ENCODE measurements at regions not wholly inside any gene's neighbourhood (a gene's known extent, or its start where the extent isn't known, plus 50 kb on each side); places are given as distances from the start of the nearest gene placed in this dataset.

DNA sequence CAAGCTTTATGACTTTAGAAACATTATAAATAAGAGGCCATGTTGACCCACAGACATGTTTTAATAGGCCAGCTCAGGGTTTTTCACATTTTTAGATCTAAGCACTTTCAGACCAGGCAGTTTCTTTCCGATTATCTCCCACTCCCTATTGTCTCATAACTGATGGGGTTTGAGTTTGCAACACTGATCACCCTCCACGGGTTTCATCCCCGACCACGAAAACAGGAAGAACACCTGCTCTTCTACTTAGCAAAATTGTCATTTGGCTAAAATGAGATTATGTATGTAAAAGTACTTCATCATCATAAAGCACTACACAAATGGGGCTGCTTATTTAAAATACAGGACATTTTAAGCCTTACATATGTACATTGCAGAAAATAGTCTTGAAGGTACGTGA lies 407.9 kb downstream of the HNRNPD start:
- in situ Hi-C loops (cut with HindIII; ENCODE audit: low sequenced_read_pairs): no loop called here

DNA sequence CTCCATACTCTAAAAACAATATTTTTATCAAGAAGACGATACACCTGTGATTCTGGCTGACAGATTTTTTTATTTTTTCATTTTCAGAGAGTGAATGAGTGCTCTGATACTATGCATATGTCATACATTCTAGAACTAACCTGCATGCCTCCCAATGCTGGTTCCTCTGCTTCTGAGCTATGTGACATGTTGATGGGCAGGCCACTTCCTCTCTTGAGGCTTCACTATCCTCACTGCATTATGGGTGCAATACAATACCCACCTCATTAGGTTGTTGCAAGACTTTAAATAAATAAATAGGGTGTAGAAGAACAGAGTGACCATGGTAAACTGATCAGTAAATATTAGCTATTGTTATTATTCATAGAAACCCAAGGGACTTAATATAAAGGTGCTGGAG lies 408.3 kb downstream of the HNRNPD start:
- in situ Hi-C loops (cut with HindIII; ENCODE audit: low sequenced_read_pairs): no loop called here

DNA sequence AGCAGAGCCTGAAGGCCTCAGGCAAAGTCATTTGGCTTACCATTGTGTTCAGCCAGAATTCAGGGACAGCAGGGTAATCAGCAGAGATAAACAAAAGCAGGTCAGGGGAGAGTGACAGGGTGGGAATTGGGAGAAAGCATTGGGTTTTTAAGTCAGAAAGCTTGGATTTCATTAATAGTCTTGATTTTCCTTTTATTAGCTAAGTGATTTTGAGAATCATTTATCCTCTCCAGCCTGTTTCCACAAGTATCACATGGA lies 410.1 kb downstream of the HNRNPD start:
- in situ Hi-C loops (cut with HindIII; ENCODE audit: low sequenced_read_pairs): no loop called here

DNA sequence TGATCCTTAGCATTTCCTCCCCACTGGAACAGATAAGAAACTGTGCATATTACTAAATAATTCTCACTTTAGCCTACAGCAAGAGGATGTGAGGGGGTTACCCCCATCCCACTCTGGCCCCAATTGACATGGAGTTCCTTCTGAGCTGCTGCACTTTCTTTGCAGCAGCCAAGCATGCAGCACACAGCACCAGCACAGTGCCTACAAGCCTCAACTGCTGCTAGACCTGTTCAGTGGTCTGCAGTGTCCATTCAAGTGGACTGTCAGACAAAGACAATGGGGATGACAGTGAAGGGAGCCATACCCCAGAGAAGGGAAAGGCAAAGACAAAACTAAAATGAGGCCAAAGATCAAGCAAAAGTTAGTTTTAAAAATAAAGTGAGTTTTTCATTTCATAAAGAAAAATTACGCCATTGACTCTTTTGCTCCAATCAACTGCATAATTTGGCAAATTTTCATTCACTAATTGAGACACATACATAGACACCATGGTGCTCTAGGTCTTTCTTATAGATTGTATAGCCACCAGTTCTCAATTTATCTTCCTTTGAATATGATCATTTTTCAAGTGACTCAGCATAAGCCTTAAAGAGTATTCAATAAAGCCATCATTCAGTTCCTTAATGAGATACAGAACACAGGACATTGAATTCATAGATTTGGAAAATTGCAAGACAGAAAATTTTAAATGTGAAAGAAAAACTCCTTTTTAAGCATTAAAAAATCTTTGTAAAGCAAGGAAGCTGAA lies 410.6 kb downstream of the HNRNPD start:
- in situ Hi-C loops (cut with HindIII; ENCODE audit: low sequenced_read_pairs): no loop called here

DNA sequence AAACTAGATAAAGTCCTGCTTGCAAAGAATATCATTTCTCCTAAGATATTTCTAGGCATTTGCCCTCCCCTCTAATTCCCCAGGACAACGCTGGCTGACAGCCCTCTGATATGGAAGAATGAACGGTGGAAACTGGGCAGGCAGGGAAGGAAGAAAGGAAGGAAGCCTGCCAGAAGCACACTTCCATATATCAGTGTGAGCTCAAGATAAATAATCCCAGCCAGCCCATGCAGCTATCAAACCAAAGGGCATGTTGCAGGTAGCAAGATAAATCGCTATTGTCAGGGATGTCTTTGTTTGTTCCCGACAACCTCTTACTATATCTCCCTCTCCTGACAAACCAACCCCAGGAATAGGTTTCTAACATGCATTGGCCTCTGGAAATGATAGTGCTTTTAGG lies 412.8 kb downstream of the HNRNPD start:
- in situ Hi-C loops (cut with HindIII; ENCODE audit: low sequenced_read_pairs): no loop called here

DNA sequence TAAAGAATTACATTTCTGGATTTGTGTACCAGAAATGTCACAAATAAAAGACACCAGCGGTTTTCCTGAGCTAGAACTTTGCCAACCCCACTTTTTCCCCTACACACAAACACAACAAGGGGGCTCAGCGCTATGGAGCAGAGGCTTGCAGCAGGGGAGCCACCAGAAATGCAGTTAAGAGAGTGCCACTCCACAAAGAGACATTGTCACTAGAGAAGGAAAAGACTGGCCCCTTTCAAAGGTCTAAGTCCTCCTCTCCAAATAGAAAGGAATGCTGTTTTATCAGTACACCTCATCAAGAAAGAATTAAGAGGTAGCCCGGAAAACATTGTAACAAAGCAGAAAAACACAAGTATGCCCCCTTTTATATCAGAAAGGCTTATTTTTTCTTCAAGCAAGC lies 419.5 kb downstream of the HNRNPD start:
- in situ Hi-C loops (cut with HindIII; ENCODE audit: low sequenced_read_pairs): no loop called here

DNA sequence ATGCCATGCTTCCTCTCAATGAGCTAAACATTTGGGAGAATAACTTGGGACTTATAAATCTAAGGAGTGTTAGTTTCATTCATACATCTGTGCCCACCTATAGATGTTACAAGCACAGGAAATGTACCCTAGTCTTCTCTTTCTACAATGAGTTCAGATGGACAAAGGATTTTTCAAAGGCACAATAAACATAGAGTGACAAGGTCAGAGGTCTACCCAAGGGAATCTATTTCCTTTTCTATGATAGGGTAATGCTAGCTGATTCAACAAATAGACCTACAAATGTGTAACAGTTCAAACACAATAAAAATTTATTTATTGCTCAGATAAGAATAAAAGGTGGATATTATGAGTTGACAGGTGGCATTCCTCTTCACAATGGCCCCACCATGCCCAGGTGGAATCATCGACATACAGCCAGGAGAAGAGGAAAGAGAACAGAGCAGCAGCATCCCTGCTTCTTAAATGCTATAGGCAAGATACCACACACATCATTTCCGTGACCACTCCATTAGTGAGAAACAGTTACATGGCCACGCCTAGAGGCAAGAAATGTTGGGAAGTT lies 421.8 kb downstream of the HNRNPD start:
- in situ Hi-C loops (cut with HindIII; ENCODE audit: low sequenced_read_pairs): no loop called here

DNA sequence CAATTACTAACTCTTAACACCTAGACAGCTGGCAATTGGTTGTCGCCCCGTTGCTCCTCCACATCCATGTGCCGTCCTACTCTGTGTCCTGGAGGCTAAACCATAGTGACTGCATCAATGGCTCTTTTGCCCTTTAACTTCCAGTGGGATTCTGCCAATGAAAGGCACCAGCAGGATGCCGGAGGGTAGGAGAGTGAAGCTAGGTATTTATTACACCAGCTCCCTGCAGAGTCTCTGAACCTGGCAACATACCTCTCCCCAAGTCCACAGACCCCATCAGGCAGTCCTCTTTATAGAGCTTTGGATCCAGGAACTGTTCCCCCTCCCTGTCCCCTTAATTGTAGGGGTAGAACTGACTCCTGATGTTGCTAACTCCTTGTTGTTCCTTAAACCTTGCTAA lies 426.8 kb downstream of the HNRNPD start:
- in situ Hi-C loops (cut with HindIII; ENCODE audit: low sequenced_read_pairs): no loop called here

DNA sequence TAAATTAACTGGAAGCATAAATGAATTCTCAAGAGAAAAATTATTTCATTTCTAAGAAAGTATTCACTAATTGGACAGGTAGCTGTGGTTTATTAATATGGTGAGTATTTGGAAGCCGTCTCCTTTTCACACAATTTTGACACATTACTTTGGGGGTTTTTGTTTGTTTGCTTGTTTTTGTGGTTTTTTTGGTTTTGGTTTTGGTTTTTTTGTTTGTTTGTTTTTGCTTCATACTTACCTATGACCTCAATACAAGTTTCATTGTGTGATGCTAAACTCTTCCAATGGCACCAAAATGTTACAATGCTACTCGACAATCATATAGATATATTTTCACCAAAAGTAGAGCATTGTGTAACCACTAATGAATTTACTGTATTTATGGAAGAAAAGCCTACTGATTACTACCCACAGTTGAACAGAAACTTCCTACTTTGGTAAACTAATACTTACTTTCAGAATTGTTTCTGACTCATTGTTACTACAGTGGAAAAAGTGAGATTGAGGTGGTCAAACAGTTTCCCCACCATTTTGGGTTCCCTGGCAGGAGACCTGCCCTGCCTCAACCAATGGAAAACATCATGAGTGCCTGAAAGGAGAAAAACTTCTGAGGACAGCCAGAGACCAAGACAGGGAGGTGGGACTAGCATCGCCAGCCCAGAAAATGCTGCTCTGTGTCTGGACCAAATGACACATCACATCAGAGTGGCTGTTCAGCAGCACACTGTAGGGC lies 443.1 kb downstream of the HNRNPD start:
- in situ Hi-C loops (cut with HindIII; ENCODE audit: low sequenced_read_pairs): no loop called here

DNA sequence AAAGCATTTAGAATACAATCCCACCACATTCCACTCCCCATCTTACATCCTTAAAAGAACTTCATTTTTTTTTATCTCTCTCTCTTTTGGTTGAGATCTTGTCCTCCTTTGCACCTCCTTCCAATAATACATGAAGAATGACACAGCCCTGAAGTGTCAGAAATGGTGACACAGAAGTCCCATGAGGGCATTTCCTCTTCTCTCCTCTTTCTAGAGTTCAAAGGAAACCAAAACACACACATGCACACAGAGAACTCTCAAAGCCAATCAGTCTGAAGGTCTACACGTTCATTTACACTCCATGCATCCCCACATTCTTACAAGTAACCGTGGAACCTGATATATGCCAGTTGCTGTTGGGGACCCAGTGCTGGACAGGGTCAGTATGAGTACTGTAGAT lies 450.7 kb downstream of the HNRNPD start:
- in situ Hi-C loops (cut with HindIII; ENCODE audit: low sequenced_read_pairs): no loop called here

DNA sequence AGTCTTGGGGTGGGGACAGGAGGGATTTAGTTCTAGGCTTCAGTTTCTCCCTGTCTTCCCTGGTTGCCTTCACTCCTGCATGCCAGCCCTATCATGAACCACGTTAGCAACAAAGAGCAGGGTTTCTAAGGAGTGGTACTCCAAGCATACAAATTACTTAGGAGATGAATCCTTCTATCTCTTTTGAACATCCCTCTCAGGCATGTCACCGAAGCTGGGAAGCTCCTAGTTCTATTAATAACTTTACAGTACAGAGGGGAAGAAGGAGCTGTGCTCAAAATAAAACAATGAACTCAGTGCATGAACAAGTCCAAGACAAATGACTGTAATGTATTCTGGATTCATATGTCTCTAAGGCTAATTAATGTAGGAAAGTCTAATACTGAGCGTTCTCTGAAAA lies 450.6 kb upstream of the RASGEF1B start:
- in situ Hi-C loops (cut with HindIII; ENCODE audit: low sequenced_read_pairs): no loop called here

DNA sequence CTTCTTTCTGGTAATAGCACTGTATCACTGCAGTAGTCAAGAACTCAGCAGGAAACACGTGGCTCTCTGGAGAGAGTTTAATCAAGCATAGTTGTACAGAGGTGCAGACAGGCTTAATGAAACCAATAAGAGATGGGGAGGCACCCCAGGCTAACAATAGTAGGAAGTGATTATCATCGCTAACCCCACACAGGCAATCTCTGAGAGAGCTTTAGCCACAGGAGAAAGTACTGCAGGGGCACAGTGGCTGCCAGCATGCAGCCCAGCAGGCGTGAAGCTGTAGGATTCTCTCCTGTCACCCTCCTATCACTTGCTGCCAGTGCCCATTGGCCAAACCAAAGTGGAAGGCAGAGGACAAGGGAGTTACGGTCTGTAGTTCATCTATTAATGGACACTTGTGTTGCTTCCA lies 450.0 kb upstream of the RASGEF1B start:
- in situ Hi-C loops (cut with HindIII; ENCODE audit: low sequenced_read_pairs): no loop called here

DNA sequence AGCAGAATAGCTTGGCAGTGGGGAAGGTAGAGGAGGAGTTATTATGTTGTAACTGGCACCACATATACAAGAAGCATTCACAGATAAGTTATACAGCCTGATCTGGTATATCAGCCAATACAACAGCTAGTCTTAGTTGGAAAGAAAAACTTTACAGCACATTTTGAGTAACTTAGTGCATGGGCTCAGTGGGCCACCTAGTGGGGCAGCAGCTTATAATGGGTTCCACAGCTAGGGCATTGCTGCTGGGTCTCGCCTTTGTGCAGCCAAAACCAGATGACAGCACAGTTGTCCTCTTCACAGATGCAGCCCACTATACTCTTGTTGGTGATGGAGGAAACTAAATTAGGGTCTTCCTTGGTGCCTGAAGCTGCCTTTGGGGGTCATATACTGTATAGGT lies 448.1 kb upstream of the RASGEF1B start:
- in situ Hi-C loops (cut with HindIII; ENCODE audit: low sequenced_read_pairs): no loop called here

DNA sequence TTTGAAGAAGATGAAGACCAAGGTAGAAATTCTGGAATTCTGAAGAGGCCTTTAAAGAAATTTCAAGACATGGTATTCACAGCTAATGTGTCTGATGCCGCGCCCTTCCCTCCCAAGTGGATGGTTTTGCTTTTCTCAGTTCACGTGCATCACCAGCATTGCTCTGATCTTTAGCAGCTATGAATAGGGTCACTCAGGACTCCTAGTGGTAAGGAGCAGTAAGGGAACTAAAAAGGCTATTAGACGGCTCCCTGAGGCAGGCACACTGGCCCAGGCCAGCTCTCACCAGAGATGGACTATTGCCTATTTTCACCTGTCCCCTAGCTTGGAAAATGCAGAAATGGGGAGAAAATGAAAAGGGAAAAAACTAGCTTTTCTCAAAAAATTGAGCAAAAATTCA lies 447.5 kb upstream of the RASGEF1B start:
- in situ Hi-C loops (cut with HindIII; ENCODE audit: low sequenced_read_pairs): no loop called here

DNA sequence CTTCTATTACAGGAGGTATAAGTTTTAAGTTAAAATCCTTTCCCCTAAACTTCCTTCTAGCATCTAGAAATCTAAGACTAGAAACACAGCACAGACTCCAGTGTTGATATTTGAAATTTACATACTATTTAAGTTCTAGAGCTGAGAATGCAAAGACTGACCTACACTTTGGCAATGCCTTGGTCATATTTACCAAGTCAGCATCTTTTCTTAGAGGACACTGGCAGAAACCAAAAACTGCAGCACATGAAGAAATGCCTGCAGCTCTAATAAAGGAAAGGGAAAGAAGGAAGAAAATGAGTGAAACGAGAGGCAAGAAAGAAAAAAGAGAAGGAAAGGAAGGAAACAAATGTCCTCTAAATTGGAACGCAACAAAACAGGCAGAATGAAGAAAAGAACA lies 443.7 kb upstream of the RASGEF1B start:
- in situ Hi-C loops (cut with HindIII; ENCODE audit: low sequenced_read_pairs): no loop called here

DNA sequence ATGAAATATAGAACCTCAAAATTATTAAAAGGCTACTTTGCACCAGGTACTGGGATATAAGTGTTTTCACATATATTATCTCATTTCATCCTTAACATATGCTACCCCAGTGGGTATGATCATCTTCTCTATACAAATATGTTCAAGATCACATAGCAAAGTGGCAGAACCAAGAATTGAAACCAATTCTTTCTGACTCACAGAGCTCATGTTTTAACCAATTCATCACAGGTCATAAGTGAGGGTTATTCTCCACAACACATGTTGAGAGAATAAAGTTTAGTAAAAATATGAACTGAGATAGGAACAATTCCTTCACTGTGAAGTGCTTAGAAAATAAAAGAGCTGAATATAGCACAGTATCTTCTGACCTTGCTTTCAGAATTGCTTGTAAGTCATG lies 442.9 kb upstream of the RASGEF1B start:
- in situ Hi-C loops (cut with HindIII; ENCODE audit: low sequenced_read_pairs): no loop called here

DNA sequence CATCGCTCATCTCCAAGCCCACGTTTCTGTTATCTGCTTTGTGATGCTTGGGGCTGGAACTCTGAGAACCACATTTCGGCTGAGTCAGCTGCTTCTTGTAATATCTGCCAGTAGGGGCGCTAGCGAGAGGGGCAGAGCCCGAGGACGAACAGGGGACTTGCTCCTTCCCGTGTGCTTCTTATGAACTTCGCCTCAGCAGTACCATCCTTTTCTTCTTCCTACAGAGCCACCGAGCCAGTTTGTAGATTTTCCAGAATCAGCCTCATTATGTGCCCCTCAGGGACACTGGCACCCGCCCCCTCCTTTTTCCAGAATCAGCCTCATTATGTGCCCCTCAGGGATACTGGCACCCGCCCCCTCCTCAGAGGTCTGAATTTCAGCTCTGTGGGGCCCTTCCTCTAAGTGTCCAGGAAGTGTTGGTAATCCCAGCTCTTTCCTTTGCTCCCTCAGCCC lies 441.7 kb upstream of the RASGEF1B start:
- in situ Hi-C loops (cut with HindIII; ENCODE audit: low sequenced_read_pairs): no loop called here

DNA sequence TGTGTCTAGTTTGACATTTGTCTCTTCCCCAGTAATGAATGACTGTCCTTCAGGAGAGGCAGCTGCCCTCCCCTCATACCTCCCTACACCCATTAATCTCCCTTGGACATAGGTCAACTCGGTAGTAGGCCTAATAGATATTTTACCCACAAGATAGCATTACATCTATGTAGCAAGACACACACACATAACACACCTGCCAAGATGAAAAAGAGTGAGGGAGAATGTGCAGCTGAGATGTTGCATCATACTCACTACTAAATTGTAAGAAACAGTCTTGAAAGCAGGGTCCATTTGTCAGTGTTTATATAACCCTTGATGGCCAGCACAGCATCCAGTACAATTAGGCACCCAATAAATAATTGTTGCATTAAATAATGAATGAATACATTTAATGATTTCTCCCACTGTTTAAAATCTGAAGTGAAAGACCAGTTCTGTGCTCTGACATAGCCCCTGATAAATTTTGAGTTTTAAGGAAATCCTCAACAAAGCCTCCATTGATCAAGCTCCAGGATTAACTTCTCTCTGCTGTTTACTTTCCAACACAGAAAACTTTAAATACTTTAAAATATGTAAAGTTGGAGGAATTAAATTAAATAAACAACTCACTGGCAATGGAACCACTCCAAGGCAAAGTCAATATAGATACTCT lies 440.8 kb upstream of the RASGEF1B start:
- in situ Hi-C loops (cut with HindIII; ENCODE audit: low sequenced_read_pairs): no loop called here

DNA sequence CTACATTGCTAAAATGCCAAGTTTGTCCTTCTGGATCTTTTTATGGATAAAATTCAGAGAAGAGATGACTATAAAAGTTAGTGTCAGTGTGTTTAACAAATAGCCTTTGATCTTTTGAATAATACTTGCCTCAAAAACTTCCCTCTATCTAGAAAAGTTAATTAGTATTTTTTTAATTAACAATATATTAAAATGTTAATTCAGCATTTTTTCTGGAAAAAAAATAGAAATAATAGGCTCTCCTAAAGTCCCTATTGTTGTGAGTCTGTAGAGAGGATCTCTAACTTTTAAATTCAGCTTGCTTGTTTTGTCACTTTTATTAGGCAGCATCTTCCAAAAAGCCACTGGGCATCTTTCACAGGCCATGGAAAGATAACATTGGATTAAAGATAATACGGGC lies 435.2 kb upstream of the RASGEF1B start:
- in situ Hi-C loops (cut with HindIII; ENCODE audit: low sequenced_read_pairs): no loop called here

DNA sequence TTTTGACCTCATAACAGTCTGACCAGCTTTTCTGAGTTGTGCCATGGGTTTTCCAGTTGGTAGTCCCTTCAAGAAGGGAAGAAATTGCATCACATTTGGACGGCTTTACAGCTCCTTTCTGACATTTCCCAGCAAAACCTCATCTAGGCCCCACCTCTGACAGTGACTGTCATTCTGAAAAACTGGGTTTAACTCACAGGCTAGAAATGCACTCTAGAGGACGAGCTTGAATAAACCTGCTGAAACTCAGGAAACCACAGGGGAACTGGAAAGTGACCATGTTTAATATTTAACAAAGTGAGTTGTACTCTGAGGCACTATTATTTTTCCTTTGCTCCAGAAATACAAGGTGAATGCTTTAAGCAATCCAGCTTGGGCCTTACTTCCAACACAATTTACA lies 434.3 kb upstream of the RASGEF1B start:
- in situ Hi-C loops (cut with HindIII; ENCODE audit: low sequenced_read_pairs): no loop called here

DNA sequence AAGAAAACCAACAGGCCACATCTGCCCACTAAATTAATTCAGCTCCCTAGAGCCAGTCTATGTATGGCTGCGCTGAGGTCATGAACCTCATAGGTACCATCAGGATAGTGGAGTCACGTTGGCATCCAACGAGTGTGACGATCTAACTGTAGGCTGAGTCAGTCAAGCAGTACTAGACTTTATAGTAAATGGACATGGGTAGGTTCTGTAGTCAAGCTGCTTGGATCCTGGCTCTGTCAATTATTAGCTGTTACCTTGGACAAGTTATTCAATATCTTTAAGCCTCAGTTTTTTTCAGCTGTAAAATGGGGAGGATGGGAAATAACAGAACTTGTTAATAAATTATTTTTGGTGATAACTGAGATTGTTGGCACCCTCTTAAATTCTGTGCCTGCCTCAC lies 432.4 kb upstream of the RASGEF1B start:
- in situ Hi-C loops (cut with HindIII; ENCODE audit: low sequenced_read_pairs): no loop called here

DNA sequence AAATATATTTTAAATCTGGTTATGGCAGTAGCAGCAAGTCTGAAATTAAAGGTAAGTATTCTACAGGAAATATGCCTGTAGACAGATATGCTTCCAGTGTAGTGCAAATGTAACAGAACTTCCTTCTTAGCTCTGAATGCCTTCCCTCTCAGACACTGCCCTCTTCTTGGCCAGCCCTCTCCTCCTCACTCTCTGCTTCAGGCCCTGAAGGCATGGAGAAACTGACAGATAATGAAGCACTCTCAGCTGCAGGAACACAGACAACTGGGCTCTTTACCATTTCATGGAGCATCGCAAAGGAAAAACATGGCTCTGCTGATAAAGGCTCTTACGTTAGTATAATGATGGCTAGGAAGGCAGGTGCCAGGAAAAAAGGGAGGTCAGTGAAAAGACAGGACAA lies 431.5 kb upstream of the RASGEF1B start:
- in situ Hi-C loops (cut with HindIII; ENCODE audit: low sequenced_read_pairs): no loop called here

All from endothelial cell of hepatic sinusoid (primary cell).